ENCODE measurements at regions not wholly inside any gene's neighbourhood (a gene's known extent, or its start where the extent isn't known, plus 50 kb on each side); places are given as distances from the start of the nearest gene placed in this dataset.

GRCh38 chr5:61728287-61728686, 396.2 kb downstream of the ZSWIM6 start:
- intact Hi-C loops (cut with micrococcal nuclease) = no loop called here
- no peak for TF ChIP-seq CTCF (IDR thresholded peaks at IDR 0.05)
- no peak for ATAC-seq
- DNase-seq = no peak
- peaks cover 12% of the 10 kb centered on the region for H3K27me3 Mint-ChIP-seq
- no peaks in the 10 kb centered on the region for H3K4me1 Mint-ChIP-seq (ENCODE audit: low read depth)
- no peak overlapping the region for H3K4me3 Mint-ChIP-seq
- ChIA-PET POLR2A (no interaction called here), CTCF (no interaction called here)
- no peaks in the 10 kb centered on the region for H3K9me3 Mint-ChIP-seq
- H3K27ac Mint-ChIP-seq = no peak overlapping the region
- no peaks in the 10 kb centered on the region for H3K36me3 Mint-ChIP-seq (ENCODE audit: low read depth)

GRCh38 chr5:61730866-61731265, 398.8 kb downstream of the ZSWIM6 start:
- H3K4me3 Mint-ChIP-seq = no peak overlapping the region

GRCh38 chr5:61731267-61731945, 399.3 kb downstream of the ZSWIM6 start:
- no peak overlapping the region for H3K27ac Mint-ChIP-seq
- intact Hi-C loops (cut with micrococcal nuclease) = no loop called here
- CTCF ChIA-PET = no interaction called here
- no peaks in the 10 kb centered on the region for H3K9me3 Mint-ChIP-seq
- DNase-seq = no peak
- no peak overlapping the region for H3K4me3 Mint-ChIP-seq
- H3K36me3 Mint-ChIP-seq (ENCODE audit: low read depth) = no peaks in the 10 kb centered on the region
- TF ChIP-seq CTCF (IDR thresholded peaks at IDR 0.05) = no peak
- peaks cover 9% of the 10 kb centered on the region for H3K27me3 Mint-ChIP-seq
- POLR2A ChIA-PET = no interaction called here
- no peaks in the 10 kb centered on the region for H3K4me1 Mint-ChIP-seq (ENCODE audit: low read depth)
- no peak for ATAC-seq

More at GRCh38 chr5:61730866-61731265, 398.8 kb downstream of the ZSWIM6 start:
- POLR2A ChIA-PET = no interaction called here
- CTCF ChIA-PET = no interaction called here
- Mint-ChIP-seq H3K27me3 (peaks cover 11% of the 10 kb centered on the region), H3K27ac (no peak overlapping the region), H3K4me1 (ENCODE audit: low read depth) (no peaks in the 10 kb centered on the region), H3K36me3 (ENCODE audit: low read depth) (no peaks in the 10 kb centered on the region), H3K9me3 (no peaks in the 10 kb centered on the region)
- TF ChIP-seq CTCF (IDR thresholded peaks at IDR 0.05) = no peak
- no peak for ATAC-seq
- no peak for DNase-seq
- intact Hi-C loops (cut with micrococcal nuclease) = no loop called here

- DNase-seq = no peak
- H3K4me1 Mint-ChIP-seq (ENCODE audit: low read depth) = no peaks in the 10 kb centered on the region
- H3K9me3 Mint-ChIP-seq = no peaks in the 10 kb centered on the region
- CTCF ChIA-PET = no interaction called here
- intact Hi-C loops (cut with micrococcal nuclease) = no loop called here
- POLR2A ChIA-PET = no interaction called here
- no peak overlapping the region for H3K27ac Mint-ChIP-seq
- no peak for ATAC-seq
- H3K36me3 Mint-ChIP-seq (ENCODE audit: low read depth) = no peaks in the 10 kb centered on the region
- no peak overlapping the region for H3K4me3 Mint-ChIP-seq
- H3K27me3 Mint-ChIP-seq = peaks cover 8% of the 10 kb centered on the region
- TF ChIP-seq CTCF (IDR thresholded peaks at IDR 0.05) = no peak
Observed at GRCh38 chr5:61731946-61732314, 399.9 kb downstream of the ZSWIM6 start.

GRCh38 chr5:61732369-61732768, 400.3 kb downstream of the ZSWIM6 start:
- H3K9me3 Mint-ChIP-seq = no peaks in the 10 kb centered on the region
- H3K27ac Mint-ChIP-seq = no peak overlapping the region
- H3K36me3 Mint-ChIP-seq (ENCODE audit: low read depth) = no peaks in the 10 kb centered on the region
- POLR2A ChIA-PET = no interaction called here
- H3K4me3 Mint-ChIP-seq = no peak overlapping the region
- CTCF ChIA-PET = no interaction called here
- ATAC-seq (no peak), DNase-seq (no peak)
- intact Hi-C loops (cut with micrococcal nuclease) = no loop called here
- no peaks in the 10 kb centered on the region for H3K4me1 Mint-ChIP-seq (ENCODE audit: low read depth)
- TF ChIP-seq CTCF (IDR thresholded peaks at IDR 0.05) = no peak
- peaks cover 8% of the 10 kb centered on the region for H3K27me3 Mint-ChIP-seq

Data from activated CD8-positive, alpha-beta T cell treated with anti-CD3 and anti-CD28 coated beads for 36 hours (primary cell).